Panc1 (cell line): ENCODE measurements at regions not wholly inside any gene's neighbourhood (a gene's known extent, or its start where the extent isn't known, plus 50 kb on each side); places are given as distances from the start of the nearest gene placed in this dataset.

Experiments
- ATAC-seq: fragments of 200-7000 bp; cut with Tn5 transposase; 2 replicates; pipeline ENCODE4 v1.9.1; 2020; ENCODE audit warnings: mild to moderate bottlenecking, moderate library complexity
- BruUV-seq: library from RNA; stranded (reverse); fragments of 400-500 nt; replicated peaks from 2 replicates; lab custom pipeline; 2021; lab: Mats Ljungman, UMichigan
- CTCF ChIA-PET: fragments of 300-600 bp; sonication (Branson Sonifier 250); formaldehyde crosslinking; loops from one replicate; lab custom pipeline; 2022; ENCODE audit warnings: antibody characterized with exemption; lab: Charles Lee
- POLR2A ChIA-PET: fragments of 300-600 bp; sonication (Branson Sonifier 250); formaldehyde crosslinking; loops from one replicate; lab custom pipeline; 2022; ENCODE audit warnings: antibody characterized with exemption; lab: Charles Lee
- DNase-seq: peaks from one replicate; pipeline ENCODE4 v3.0.0-alpha.2; 2010; ENCODE audit warnings: low read depth, low spot score
- H3K27ac ChIP-seq: 2 replicates; pipeline ENCODE4 v1.5.1; 2011; ENCODE audit warnings: mild to moderate bottlenecking, low read length, inconsistent platforms
- H3K27me3 ChIP-seq: fragments of 200-500 bp; sonication (Bioruptor generic); 2 replicates; pipeline ENCODE4 v1.6.0; 2014; ENCODE audit warnings: low read length, inconsistent platforms; ENCODE audit not compliant: control insufficient read depth, insufficient read depth
- H3K36me3 ChIP-seq: fragments of 200-500 bp; sonication (Bioruptor generic); 2 replicates; pipeline ENCODE4 v1.5.1; 2014; ENCODE audit warnings: inconsistent platforms, mild to moderate bottlenecking, low read length, moderate library complexity; ENCODE audit not compliant: control insufficient read depth, insufficient read depth
- H3K4me1 ChIP-seq: 2 replicates; pipeline ENCODE4 v1.5.1; 2011; ENCODE audit warnings: inconsistent platforms, mild to moderate bottlenecking, low read length, moderate library complexity; ENCODE audit not compliant: control insufficient read depth, insufficient read depth
- H3K4me3 ChIP-seq, 2 experiments: 2 replicates each; pipeline ENCODE4 v1.5.1; 2011 to 2012; ENCODE audit warnings: low read depth in 2 of 2, low read length in 2 of 2, mild to moderate bottlenecking in 2 of 2, inconsistent platforms in 1 of 2, moderate library complexity in 1 of 2
- H3K9me3 ChIP-seq: fragments of 200-500 bp; sonication (Bioruptor generic); 2 replicates; pipeline ENCODE4 v1.5.1; 2014; ENCODE audit warnings: low read depth, mild to moderate bottlenecking, inconsistent platforms, low read length, moderate library complexity; ENCODE audit not compliant: control insufficient read depth, insufficient read depth
- CTCF ChIP-seq: fragments of 450-650 bp; IDR thresholded peaks from 2 replicates; pipeline ENCODE4 v1.5.1; 2017; ENCODE audit warnings: mild to moderate bottlenecking
- POLR2AphosphoS5 ChIP-seq: IDR thresholded peaks from 2 replicates; pipeline ENCODE4 v1.6.1; 2012; ENCODE audit warnings: mild to moderate bottlenecking, low read depth, low read length, moderate library complexity
- REST ChIP-seq, 2 experiments: IDR thresholded peaks; 2 replicates each; pipeline ENCODE4 v1.6.1; 2011 to 2012; ENCODE audit warnings: low read depth in 2 of 2, control low read depth in 1 of 2, low read length in 1 of 2, mild to moderate bottlenecking in 1 of 2, moderate library complexity in 1 of 2; ENCODE audit not compliant: insufficient read depth in 1 of 2
- SIN3A ChIP-seq: IDR thresholded peaks from 2 replicates; pipeline ENCODE4 v1.6.1; 2012; ENCODE audit warnings: low read depth, mild to moderate bottlenecking, low read length, moderate library complexity, borderline replicate concordance; ENCODE audit not compliant: insufficient read depth
- TCF7L2 ChIP-seq: IDR thresholded peaks from 2 replicates; pipeline ENCODE4 v1.6.1; 2011; ENCODE audit warnings: mild to moderate bottlenecking, low read depth, low read length, inconsistent platforms
- in situ Hi-C: cut with HindIII; loops from 2 replicates; pipeline ENCODE4 v1.10.0; 2016; ENCODE audit warnings: low sequenced_read_pairs, low pct_unique_long_range_greater_than_20kb
- intact Hi-C: fragments of 100-400 bp; cut with micrococcal nuclease; formaldehyde crosslinking; loops from one replicate; pipeline ENCODE4 v1.10.0; 2022; ENCODE audit not compliant: unreplicated experiment

GRCh38 chrX:9333873-9334560, 130.8 kb upstream of the TBL1X start:
- Histone ChIP-seq H3K4me3 (no peak overlapping the region), H3K4me1 (no peaks in the 10 kb centered on the region), H3K9me3 (no peaks in the 10 kb centered on the region), H3K36me3 (no peaks in the 10 kb centered on the region), H3K27ac (no peak overlapping the region), H3K27me3 (no peaks in the 10 kb centered on the region)
- intact Hi-C loops = no loop called here
- in situ Hi-C loops = no loop called here
- no TSS peak for BruUV-seq
- POLR2A ChIA-PET = no interaction called here
- DNase-seq (no peak), ATAC-seq (no peak)
- CTCF ChIA-PET = no interaction called here
- TF ChIP-seq REST (IDR thresholded peaks at IDR 0.05; ENCODE audit: insufficient read depth in 1 of 2, low read depth in 2 of 2, low read length in 1 of 2) = no peak
- TF ChIP-seq CTCF = no peak
- TF ChIP-seq POLR2AphosphoS5 = no peak
- no peak for TF ChIP-seq SIN3A

GRCh38 chrX:9335251-9335650, 129.6 kb upstream of the TBL1X start:
- no peaks in the 10 kb centered on the region for H3K27me3 ChIP-seq
- H3K4me1 ChIP-seq = no peaks in the 10 kb centered on the region
- no peak overlapping the region for H3K4me3 ChIP-seq
- no peaks in the 10 kb centered on the region for H3K9me3 ChIP-seq
- ChIA-PET CTCF (no interaction called here), POLR2A (no interaction called here)
- DNase-seq = no peak
- no peak for TF ChIP-seq SIN3A
- TF ChIP-seq TCF7L2 = no peak
- no peak for TF ChIP-seq REST (IDR thresholded peaks at IDR 0.05; ENCODE audit: insufficient read depth in 1 of 2, low read depth in 2 of 2, low read length in 1 of 2)
- TF ChIP-seq POLR2AphosphoS5 = no peak
- TF ChIP-seq CTCF = no peak
- ATAC-seq = no peak
- intact Hi-C loops = no loop called here
- in situ Hi-C loops = no loop called here
- no peaks in the 10 kb centered on the region for H3K36me3 ChIP-seq
- H3K27ac ChIP-seq = no peak overlapping the region
- BruUV-seq = no TSS peak
